ENCODE measurements at regions not wholly inside any gene's neighbourhood (a gene's known extent, or its start where the extent isn't known, plus 50 kb on each side); places are given as distances from the start of the nearest gene placed in this dataset.

DNA sequence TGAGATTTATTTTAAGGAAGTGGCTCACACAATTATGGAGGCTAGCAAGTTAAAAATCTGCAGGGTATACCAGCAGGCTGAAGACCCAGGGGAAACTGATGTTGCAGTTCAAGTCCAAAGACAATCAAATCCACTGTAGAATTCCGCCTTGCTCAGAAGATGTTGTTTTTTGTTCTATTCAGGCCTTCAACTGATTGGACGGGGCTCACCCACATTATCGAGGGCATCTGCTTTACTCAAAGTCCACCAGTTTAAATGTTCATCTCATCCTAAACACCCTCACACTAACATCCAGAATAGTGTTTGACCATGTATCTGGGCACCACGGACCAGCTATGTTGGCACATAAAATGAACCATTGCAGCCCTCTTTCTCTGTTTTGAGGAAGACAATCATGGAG is 211.2 kb upstream of the GPR26 start:
- DNase-seq (ENCODE audit: low read depth in 2 of 2) = no peak

DNA sequence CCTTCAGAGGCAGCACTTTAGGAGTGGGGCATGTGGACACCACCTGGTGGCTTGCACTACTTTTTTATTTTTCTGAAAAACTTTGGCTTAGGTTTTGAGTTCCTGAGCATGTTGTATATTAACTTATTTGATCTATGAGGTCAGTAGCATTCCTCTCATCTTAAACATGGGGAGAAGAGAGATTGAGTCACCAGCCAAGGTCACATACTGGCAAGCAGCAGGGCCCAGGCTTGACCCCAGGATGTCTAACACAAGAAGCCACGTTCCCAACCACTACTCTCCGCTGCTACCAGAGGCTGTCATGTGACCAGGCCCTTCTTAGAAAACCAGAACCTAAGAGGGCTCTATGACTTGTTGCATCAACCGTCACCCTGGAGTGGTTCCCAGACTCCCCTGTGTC is 210.3 kb upstream of the GPR26 start:
- no peak for DNase-seq (ENCODE audit: low read depth in 2 of 2)

DNA sequence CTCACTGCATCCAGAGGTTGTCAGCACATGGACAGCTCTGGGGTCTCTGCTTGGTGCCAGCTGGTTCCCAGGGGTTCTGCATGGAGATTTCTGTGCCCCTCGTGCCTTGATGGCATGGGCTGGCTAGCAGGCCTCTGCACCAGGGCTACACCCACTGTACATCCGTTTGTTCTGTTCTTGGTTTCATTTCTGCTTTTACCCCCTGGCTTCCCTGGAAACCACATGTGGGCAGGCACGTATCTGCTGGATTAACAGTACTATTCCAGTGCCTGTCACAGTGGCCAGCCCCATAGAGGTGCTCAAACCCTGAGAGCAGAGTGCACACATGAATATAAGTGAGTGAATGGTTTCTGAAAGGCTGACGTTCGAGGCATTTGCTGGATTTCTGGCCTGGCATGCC is 207.2 kb upstream of the GPR26 start:
- no peak for DNase-seq (ENCODE audit: low read depth in 2 of 2)

DNA sequence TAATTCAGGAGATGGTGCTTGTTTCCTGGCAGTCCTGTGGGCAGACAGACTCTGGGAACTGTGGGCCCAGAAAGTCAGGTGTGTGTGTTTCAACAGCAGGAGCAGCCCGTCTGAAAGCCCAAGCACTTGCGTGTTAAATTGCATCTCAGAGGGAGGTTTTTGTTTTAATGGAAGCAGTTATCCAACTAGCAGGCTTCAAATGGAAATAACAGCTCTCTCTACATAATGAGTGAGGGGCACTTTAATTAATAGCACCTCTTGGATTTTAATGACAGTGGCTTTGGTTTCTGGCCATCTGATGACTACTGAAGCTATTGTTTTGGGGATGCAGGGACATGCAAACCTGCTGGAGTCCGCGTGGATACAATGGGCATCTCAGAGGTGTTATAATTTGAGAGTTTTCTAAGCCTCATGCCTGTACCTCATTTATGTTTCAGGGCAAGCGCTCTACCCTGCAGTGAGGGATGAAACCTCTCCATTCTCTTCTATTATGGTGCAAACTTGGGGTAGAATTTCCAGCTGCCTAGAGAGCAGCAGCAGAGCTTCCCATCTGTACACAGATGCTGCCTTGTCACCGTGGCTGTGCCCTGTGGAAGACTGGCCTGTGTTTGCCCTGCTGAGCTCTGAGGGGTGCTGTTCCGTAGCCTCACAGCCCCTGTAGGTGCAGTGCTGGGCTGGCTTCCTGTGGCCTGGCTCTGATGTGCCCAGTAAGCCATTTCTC is 206.6 kb upstream of the GPR26 start:
- DNase-seq (ENCODE audit: low read depth in 2 of 2) = no peak

DNA sequence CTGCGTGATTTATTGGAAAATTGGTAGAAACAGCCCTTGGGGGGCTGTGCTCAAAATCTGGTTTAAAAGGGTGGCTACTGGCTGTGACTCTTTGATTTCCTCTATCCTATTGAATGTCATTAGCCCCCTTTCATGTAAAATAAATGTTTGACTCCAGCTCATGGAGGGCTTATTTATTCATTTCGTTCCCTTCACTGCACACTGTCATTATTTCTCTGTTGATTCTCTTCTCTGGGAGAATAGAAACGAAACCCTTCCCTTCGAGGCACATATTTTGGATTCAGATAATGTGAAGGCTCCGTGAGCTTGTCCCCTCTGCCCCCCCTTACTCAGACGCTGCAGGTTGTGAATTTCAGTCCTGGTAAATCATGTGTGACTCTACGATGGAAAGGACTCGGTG is 203.9 kb upstream of the GPR26 start:
- no peak for DNase-seq (ENCODE audit: low read depth in 2 of 2)

DNA sequence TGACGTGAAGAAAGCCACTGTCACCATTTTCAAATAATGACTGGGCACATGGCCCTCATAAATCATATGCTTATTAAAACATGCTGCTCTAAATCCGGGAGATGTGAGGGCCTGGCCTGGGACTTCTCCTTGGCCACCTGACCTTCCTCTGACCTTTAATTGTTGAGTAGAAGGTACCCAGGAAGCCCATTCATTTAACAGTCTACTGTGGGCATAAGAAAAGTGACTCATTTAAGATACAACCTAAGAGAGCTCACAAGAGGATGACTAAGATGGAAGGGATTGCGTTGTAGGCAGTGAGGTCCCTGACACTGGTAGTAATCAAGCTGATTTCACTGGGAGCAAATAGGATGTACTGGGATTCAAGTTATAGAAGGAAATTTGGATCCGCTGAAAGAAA is 203.4 kb upstream of the GPR26 start:
- no peak for DNase-seq (ENCODE audit: low read depth in 2 of 2)

DNA sequence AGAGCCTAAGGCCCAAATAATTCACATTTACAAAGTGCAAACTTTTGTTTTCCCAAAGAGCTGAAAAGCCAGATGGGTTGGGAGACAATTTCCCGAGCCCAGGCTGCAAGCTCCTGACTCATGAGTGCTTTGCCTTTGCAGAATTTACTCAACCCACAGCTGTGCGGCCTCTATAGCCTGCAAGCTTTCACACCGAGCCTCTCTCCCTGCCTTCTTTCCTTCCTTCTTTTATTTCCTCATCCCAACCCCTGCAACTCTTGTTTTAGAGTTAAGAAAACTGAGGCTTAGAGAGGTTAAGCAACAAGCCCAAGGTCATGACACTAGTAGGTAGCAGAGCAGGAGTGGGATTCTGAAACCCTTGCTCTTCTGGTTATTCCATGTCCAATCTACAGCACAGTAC is 203.0 kb upstream of the GPR26 start:
- no peak for DNase-seq (ENCODE audit: low read depth in 2 of 2)

DNA sequence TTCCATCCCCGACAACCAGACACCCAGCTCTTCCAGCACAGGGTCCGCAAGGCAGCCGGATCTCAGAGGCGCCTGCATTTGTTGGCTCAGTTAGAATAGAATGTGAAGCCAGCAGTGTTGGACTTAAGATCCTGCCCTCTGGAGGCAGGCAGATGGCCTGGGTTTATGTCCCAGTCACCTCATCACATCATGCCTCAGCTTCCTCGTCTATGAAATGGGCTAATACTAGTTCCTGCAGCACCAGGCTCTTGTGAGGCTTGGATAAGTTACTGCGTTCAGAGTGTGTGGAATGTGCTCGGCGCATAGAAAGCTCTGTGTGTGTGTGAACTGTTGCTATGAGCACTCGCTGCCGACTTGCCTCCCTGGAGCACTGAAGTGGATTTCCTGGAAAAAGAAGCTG is 202.5 kb upstream of the GPR26 start:
- no peak for DNase-seq (ENCODE audit: low read depth in 2 of 2)

DNA sequence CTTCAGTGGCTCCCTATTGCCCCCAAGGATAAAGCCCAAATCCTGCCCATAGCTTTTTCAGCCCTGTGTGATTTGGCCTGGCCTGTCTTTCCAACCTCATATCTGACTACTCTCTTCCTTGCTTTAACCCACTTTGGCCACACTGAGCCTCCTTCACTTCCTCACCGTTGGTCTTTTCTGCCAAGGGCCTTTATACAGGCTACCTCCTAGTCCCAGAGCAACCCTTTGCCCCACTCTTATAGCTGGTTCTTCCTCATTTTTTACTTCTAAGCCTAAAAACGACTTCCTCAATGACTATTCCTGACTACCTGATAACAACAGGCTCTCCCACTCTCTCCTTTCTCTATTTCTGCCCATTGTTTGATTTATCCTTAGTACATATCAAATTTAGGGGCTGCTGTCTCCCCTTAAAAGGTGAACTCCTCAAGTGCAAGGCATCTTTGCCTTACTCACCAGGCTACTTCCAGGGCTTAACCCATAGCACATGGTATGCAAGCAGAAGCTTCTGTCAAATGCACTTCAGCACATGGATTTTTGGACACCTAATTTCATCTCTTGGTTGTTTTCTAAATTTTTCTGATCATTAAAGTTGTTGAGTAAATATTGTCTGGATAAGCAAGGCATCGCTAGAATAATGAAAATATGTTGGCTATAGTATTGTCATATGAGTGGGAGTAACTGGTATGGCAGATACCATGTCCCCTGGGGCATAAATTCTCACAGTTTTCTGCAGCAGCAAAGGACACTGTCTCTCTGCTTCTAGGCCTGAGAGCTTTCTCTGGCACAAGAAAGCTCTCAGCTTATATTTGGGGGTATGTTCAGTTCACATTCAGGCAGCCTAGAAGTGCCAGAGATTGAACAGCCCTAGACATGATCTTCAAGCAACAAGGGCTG is 201.5 kb upstream of the GPR26 start:
- DNase-seq (ENCODE audit: low read depth in 2 of 2) = no peak

DNA sequence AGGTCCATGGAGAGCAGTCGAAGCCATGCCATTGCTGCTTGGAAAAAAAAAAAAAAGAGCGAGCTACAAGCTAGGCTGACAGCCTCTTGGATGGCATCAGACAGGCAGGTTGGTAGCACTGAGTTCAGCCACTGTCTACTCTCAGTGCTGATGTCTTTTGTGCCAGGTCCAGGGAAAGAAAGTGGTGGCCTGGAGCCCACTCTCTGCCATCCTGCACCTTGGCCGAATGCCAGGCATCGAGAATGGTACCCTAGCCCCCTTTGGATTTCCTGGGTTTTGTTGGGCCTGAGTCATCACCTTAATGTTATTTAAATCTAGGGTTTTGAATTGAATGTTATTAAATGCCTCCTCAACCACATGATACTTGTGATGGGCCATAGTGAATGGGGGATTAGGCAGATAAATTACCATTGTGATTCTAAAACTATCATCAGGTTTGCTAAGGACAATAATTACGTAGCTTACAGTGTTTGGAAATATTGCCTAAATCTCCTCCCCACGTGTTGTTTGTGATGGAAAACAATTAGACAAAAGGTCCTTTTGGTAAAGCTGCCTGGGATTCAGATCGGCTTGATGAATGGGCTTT is 195.7 kb upstream of the GPR26 start:
- DNase-seq (ENCODE audit: low read depth in 2 of 2) = no peak

DNA sequence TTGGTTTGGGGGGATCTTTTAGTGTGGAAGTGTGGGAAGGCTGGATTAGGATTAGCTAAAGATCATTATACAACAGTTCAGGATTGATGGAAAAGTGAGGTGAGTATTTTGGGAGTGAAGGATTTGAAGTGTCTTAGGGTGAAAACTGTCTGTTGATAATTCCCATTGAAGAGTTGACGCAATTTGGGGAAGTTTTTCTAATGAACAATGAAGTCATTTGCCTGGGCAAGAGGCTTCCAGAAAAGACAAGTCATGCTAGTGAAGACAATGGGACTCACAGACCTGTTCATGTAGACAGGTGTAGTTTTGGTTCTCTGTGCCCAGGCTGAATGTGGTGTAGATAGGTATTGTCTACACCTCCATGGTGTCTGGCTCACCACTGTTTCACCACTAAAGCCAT is 194.3 kb upstream of the GPR26 start:
- no peak for DNase-seq (ENCODE audit: low read depth in 2 of 2)

DNA sequence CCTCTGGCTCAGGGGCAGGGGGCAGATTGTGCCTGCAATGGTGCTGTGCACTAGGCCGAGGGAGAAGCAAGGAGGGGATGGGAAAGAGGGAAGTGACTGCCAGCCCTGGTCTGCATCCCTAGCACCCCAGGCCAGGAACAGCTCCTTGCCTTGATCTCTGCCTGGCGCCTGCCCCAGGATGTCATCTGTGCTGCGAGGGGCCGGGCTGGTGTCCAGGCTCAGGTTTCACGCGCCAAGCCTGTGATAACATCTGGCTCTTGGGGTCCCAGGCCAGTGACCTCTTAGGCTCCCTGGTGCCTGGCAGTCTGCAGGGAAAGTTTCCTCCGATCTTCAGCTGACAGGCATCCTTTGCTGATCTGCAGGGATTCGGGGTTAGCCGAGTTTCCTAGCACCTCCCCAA is 193.5 kb upstream of the GPR26 start:
- DNase-seq (ENCODE audit: low read depth in 2 of 2) = no peak

DNA sequence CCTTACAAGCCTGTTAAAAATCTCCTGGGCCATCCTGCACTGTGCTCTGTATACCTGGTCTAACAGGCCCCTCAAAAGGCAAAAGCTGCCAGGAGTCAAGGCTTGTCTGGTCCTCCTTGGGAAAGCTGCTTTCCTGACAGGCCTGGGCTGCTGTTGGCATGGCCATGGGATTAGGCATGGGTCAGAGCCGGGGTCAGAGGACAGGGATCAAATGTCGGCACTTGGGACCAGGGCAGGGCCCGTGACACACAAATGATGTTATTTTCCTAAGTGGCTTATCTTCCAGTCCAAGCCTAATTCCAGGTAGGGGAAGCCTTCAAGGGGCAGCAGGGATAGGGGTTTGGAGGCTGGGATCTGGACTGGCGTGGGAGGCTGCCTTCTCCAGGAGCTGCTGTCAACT is 191.5 kb upstream of the GPR26 start:
- no peak for DNase-seq (ENCODE audit: low read depth in 2 of 2)

DNA sequence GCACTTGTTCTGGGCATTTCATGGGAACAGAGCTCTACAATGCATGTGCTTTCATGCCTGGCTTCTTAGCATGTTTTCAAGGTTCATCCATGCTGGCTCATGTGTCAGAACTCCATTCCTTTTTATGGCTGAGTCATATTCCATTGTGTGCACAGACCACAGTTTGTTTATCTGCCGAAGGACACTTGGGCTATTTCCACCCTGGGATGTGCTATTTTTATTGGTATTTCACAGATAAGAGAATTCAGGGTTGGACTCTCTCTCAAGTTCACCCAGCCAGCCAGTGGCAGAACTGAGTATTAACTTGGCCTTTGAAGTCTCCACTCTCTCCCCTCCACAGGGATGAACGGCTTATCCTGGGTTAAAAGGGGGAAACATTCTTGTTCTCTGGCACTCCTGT is 190.7 kb upstream of the GPR26 start:
- DNase-seq (ENCODE audit: low read depth in 2 of 2) = no peak

DNA sequence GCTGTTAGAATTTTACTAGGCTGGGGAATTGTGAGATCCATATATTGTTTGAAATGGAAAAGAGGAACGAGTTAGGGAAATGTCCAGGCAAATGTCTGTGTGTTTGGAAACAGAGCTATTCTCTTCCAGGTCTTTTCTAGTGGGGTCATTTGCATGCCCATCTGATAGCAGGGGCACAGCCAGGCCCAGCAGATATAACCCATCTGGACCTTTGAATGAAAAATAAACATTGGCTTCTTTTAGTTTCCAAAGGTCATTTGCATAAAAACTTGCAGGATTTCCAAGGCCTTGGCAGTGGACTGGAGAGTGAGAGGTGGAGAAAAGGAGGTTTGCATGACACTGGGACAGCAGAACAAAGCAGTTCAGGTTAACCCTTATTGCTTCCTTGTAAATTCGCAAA is 188.0 kb upstream of the GPR26 start:
- DNase-seq (ENCODE audit: low read depth in 2 of 2) = no peak

DNA sequence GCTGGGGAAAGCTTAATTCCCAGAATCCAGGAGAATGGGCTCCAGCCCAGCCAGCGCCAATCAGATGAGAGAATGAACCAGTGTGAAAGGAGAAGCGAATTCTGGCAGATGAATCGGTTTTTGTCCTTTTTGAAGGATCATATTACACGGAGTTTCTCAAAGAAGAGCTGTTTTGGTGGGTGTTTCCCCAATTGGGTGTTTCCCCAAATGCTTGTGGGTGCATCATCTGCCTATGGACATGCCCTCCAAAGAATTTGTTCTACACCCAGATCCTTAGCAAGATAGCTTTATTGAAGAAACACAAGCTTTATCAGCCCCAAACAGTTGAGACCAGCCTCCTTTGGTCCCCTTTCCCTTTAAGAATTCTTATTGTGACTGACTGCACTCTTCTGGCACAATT is 186.5 kb upstream of the GPR26 start:
- DNase-seq (ENCODE audit: low read depth in 2 of 2) = no peak

DNA sequence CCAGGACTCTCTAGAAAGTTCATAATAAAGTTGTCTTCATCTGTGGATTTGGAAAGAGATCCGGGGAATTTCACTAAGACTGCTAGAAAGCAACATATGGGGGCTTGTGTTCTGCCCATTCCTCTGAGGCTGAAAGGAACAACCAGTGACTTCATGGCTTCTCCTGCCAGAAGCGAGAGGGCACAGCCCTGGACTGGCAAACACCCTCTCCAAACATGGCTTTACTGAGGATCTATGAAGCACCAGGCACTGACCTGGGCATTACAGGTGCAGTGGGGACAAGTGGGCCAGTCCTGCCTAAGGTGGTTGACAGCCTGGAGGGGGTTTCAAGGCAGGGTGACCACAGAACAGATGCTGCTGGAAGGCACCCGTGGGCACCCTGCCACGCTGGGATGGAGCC is 185.8 kb upstream of the GPR26 start:
- no peak for DNase-seq (ENCODE audit: low read depth in 2 of 2)

DNA sequence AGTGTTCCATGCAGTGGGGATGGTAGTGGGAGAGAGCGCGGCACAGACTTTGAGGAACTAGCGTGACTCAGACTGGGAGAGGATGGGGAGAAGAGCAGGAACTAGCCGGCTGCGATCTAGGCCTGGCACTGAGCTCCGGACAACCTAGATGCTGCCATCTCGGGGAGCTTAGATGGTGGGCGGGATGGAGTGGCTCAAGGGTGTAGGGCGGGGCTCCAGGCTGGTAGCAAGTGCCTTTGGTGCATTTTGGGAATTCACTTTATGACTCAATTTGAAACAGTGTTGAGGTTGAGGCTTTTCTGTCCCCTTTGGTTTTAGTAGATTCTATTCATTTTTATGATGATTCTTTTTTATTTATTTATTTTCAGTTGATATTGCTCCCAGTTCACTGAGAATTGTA is 185.3 kb upstream of the GPR26 start:
- DNase-seq (ENCODE audit: low read depth in 2 of 2) = no peak

DNA sequence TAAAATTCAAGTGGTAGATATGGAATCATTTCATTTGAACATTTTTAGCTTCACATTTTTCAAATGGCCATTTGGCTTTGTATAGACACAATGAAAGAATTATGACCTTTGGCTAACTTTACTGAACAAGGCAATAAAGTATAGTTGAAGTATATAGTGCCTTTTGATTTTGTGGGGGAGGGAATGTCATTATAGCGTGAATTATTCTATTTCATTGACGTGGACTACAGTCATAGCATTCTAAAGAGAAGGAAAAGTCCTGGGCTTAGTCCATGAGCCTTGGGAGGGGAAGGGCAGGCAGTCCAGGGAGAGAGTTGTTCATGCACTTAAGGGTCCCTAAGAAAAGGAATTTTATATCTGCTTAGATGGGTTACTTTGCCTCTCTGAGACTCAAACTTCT is 181.4 kb upstream of the GPR26 start:
- DNase-seq (ENCODE audit: low read depth in 2 of 2) = no peak

DNA sequence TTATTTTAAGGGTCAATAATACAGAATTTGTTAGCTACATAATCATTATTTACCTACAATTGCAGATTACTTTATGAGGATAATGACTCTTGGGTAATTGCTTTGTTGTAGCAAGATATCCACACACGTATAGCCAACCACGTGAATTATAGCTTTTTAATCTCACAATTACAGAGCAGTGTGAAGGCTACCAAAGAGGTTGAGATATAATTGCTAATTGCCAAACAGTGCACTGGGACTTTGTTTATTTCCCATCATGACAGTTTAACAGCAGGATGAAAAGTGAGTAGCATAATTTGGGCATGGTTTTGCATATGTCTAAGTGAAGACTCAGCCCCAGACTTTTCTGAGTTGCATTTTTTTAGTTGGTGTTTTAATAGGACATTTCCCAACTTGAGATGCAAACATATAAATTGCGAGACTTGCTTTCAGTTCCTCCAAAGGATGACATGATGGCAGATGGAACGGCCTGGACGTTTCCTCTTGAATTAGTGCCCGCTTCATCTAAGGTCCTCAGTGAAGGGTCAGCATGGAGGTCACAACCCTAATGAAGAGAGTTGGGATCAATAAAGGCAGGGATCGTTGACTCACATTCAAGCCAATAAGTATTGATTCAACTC is 180.7 kb upstream of the GPR26 start:
- no peak for DNase-seq (ENCODE audit: low read depth in 2 of 2)

DNA sequence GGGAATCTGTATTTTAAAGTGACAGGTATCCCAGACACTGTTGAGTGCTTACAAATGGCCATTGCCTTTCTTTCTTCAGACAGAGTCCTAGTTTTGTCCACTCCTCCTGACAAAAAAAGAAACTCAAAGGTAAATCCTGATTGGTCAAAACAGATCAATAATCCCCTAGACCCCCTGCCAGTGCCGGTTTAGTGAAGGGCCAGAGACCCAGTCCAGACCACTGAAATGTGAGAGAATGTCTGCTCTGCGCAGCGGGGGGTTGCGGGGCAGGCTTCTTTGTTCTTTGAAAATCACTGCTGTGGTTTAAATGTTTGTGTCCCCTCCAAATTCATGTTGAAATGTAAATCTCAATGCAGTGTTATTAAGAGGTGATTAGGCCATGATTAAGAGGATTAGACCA is 177.7 kb upstream of the GPR26 start:
- no peak for DNase-seq (ENCODE audit: low read depth in 2 of 2)

DNA sequence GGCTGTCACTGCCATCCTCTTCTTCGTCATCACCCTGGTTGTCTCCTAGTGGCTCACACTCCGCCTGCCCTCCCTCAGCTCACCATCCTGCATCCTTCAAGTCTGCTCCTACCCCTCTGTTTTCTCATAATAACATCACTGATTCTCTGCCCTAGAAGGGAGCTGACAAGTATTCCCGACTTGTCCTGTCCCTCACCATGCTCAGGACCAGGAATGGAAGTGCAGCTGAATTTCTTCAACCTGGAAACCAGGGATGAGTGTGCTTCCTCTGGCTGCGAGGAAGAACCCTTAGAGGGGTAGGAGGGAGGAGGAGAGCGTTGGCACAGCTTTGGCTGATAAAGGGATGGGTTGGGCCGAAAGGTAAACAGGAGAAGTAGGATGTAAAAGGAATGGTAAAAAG is 174.8 kb upstream of the GPR26 start:
- DNase-seq (ENCODE audit: low read depth in 2 of 2) = no peak

DNA sequence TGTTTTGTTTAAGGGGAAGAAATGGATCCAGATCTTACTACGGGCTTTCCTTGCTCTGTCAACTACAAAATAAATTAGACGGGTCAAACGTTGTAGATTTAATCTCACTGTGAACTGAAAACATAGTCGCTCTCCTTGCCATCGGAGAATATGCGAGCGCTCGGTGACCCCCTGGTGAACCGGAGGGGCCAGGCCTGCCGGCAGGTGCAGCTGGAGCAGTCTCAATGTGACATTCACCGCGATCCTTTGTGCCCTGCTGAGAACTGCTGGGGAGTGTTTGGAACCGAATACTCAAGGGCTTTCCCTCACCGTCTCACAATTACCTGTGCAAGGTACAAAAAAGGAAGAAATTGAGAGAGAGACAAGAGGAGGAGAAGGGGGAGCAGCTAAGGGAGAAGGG is 174.1 kb upstream of the GPR26 start:
- no peak for DNase-seq (ENCODE audit: low read depth in 2 of 2)
